Epidermal melanocyte (primary cell): ENCODE measurements at regions not wholly inside any gene's neighbourhood (a gene's known extent, or its start where the extent isn't known, plus 50 kb on each side); places are given as distances from the start of the nearest gene placed in this dataset.
"Not testable (repeated sequence)": the region's sequence is repeated elsewhere in the genome, so short reads cannot be mapped to it uniquely, and the experiment has no call there.

Experiments
- DNase-seq: peaks from one replicate; pipeline ENCODE4 v3.0.0; 2011; ENCODE audit warnings: low spot score; ENCODE audit not compliant: insufficient read length

DNA sequence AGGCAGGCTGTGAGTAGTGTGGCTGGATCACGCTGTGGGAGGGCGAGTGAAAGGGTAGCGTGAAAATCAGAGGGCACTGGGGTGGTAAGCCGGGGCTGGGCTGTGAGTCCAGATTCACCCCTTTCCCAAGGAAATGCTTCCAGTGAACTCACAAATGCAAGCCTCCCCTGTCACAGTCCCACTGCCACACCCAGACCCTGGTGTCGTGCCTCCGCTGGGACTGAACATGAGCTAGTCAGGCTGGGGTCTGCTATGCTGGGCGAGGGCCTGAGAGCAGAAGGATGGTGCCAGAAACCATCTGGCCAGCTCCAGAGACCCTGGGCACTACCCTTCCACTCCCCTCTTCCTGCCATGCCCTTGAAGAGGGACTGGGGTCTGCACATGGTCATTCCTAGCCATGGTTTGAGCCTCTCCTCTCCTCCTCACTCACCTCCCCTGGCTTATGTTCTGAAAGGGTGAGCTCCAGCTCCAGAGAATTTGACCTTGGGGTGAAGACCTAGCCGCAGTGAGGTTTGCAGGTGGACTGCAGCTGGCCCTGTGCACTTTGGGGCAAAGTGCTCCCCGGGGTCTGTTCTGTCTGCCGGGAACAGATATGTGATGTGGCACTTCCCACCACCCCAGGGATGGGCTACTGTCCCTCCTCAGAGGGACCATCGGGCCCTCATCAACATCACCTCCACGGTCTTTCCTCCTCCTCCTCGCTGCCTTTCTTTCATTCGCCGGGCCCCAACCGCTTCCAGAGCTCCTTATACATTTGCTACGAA is 365.6 kb downstream of the RPS6KC1 start:
- DNase-seq, result no peak

DNA sequence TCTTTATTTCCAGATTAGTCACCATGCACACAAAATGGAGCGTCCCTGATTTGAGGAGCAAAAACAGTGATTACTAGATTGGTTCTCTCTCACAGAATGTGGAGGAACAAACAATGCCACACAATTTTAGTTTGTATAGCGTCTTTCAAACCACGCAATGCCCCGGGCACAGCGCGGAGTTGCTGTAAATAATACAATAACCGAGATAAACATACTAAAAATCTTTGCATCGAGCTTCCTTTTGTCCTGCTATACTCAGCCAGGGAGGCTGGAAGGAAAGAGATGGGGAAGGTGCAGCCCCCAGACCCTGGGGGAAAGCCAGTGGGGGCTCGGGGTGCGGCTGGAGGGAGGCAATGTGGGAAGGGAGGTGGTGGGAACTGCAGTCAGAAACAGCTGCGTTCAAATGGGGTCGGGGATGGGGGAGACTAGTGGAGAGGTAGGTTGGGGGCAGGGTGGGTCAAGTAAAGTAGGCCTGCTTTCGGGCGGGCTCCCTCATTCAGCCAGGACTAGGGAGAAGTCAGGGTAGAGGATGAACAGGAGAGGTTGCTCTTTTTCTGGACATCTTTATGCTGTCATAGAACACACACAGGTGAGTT is 366.3 kb downstream of the RPS6KC1 start:
- DNase-seq, result no peak

DNA sequence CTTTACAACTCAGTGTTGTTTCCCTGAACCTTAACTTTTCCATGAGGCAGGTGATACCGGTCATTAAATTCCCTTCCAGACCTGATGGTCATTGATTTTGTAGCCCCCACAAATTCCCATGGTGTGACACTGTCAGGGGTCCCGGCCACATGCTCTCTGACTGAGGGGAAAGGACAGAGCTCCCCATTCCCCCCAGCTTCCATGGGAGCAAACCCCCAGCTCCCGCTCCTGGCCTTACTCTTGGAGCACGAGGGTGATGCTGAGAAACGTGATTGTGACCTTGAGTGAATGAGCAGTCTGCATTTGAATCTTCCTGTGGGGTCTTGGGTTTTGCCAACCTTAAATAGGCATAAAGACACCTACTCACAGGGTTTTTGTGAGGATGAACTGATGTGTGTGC is 366.8 kb downstream of the RPS6KC1 start:
- DNase-seq, result no peak

- no peak for DNase-seq
Measured at GRCh38 chr1:213418268-213419071, 367.4 kb downstream of the RPS6KC1 start.

DNA sequence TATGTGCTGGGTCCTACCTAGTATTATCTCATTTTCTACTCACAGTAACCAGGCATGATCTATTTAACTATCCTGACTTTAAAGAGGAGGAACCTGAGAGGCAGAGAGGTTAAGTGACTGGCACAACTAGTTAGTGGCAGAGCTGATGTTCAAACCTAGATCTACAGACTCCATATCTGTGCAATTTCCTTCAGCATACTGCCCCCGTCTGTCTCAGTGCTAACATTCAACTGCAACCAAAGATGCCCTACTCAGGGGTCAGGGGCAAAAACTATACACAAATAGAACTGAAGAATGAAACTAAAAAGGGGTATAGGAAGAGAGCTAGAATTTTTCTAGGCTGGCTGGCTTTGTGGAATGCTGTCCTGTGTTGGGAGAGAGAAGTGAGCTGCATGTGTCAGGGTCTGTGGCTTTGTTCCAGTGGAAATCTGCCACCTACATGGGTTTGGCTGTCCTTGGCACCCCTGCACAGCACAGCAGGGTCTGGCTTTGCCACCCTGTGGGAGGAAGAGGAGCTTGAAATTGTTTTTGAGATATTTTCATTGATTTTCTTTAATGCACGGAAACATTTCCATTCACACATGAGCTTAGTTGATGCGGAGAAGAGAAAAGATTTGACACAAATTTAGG is 368.5 kb downstream of the RPS6KC1 start:
- DNase-seq, result no peak

GRCh38 chr1:213421178-213421577 is 370.1 kb downstream of the RPS6KC1 start:
- not testable (repeated sequence) for DNase-seq

GRCh38 chr1:213423041-213423440 is 372.0 kb downstream of the RPS6KC1 start:
- no peak for DNase-seq

GRCh38 chr1:213423605-213424004 is 372.6 kb downstream of the RPS6KC1 start:
- DNase-seq, result peak; percentile 4

DNA sequence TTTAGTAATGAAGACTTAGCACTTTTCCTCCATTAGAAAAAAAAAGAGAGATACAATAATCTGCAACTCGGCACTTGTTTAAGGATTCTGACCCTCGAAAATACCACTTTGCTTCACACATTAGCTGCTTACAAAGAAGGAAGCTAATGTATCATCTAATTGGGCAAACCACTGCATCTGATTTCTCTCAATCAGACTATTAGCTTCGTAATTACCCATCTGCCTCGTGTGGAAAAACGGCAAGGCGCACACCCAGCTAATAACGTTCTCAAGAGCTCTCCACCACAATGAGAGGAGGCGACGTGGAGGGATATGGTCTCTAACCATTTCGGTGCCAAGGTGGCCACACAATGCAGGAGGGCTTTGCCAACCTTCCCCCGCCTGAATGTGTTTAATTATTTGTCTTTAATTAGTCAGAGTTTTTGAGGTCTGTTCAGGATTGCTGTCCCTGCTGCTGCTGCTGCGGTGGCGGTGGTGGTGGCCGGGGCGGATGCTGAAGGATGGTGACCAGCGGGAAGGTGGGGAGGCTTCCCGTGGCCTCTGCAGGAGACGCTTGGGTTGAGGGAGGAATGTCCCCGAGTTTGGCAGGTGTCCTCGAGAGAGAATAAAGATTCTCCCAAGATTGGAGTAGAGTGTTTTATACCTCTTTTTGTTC is 374.5 kb downstream of the RPS6KC1 start:
- peak; percentile 3 for DNase-seq

DNA sequence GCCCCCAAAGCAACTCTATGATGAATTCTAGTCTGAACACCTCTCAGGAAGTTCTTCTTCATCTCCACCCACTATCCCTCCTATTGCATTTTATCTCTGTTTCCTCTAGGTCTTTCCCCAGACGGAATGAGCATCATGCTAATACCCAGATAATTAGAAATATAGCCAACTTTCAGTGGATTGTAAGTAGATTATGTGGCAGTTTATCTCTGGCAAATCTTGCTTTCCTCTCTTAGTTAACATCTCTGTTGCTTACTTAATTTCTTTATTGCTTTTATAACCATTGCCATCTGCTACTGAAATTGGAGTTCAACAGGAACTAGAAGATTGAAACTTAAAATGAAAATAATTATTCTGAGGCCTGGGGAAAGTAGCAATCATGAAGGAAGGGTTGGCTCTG is 378.6 kb downstream of the RPS6KC1 start:
- no peak for DNase-seq

DNA sequence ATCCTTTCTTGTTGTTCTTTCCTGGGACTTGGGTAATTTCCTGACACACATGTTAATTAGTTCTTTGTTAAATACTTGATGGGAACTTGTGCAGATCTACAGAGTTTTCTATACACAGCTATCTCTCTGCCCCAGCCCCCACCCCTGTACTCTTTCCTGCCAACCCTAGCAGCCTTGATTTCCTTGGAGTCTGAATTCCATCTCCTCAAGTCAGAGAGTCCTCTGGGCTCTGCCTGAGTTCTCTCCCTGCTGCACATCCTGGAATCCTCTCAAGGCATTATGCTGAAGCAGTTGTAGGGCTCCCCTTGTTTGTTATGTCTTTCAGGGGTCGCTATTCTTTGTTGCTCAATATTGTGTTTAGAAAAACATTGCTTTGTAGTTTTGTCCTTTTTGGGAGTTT is 384.7 kb downstream of the RPS6KC1 start:
- DNase-seq, result no peak

DNA sequence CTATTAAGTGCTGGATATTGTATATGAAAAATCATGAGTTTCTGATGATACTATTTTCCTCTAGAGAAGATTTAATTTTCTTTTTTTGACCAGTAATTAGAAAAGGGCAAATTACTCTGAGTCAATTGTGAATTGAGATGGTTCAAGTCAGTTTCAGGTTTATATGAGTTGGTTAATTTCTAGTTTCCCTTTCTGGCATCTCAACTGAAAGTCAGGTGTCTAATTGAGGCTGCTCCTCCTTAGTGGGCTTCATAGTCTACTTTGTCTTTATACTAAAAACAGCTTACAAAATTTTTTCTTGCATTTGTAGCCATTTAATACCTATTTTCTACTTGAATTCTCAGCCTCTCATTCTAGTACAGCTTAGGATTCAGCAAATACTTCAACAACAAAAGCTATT is 387.3 kb downstream of the RPS6KC1 start:
- no peak for DNase-seq

DNA sequence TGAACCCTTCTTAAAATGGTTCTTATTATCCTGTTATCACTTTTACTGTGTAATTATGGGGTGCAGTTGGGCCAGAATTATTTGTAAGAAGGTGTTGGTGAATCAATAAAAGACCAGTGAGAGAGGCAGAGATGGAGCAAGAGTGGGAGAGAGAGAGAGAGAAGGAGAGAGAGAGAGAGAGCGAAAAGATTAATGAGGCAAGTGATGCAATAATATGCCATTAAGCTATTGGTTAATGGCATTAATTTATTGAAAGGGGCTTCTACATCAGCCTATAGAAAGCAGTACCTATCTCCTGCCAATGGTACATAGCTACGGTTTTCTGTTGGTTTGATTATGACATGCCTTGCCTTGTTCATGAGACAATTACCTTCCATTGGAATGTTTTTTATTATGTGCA is 388.7 kb downstream of the RPS6KC1 start:
- DNase-seq, result no peak

DNA sequence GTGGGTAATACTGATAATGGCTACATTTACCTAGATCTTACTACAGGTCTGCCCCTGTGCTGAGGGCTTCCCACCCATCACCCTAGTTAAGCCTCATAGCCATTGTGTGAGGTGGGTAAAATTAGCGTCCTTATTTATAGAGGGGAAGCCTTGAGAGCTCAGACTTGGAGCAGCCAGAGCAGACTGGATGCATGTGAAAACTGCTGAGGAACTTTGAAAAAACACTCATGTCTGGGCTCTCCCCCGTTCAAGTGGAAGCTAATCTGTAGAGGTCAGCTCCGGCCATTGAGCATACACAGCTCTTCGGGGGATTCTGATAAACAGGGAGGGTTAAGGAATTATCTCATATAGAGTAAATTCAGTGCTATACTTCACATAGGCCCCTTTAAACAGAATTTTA is 389.7 kb downstream of the RPS6KC1 start:
- DNase-seq, result no peak

GRCh38 chr1:213443415-213443814 is 392.4 kb downstream of the RPS6KC1 start:
- no peak for DNase-seq

DNA sequence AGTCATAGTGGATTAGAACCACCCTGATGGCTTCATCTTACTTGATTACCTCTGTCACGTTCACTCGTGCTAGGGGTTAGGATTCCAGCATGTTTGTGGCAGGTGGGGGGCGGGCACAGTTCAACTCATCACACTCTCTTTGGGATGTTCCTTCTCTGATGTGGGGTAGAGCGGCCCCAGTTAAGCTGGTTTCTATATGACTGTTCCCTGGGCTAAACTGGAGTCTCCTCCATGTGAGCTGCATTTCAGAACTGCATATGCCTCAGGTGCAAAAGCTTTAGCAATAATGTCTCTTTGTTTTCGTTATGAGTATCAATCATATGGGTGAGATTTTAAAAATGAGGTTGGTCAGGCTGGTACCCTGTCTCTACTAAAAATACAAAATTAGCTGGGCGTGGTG is 393.2 kb downstream of the RPS6KC1 start:
- no peak for DNase-seq

DNA sequence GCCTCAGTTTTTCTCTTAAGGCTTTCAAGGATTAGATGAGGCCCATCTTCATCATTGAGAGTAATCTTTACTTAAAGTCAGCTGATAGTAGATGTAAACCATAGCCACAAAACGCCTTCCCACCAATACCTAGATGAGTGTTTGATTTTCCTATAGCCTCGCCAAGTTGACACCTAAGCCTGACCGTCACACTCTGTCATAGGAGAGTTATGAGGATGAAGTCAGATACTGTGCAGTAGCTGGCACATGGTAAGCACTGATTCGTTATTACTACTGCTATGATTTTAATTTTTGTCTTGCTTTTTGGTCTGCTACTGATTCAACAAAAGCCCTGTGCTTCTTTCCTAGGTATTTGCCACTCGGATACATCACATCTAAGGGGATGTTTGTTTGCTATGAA is 395.5 kb downstream of the RPS6KC1 start:
- no peak for DNase-seq

- DNase-seq, result no peak
Measured at GRCh38 chr1:213448360-213448759, 397.3 kb downstream of the RPS6KC1 start.

- DNase-seq, result no peak
Measured at GRCh38 chr1:213448776-213449175, 397.7 kb downstream of the RPS6KC1 start.

GRCh38 chr1:213452501-213452900 is 401.5 kb downstream of the RPS6KC1 start:
- DNase-seq, result no peak

DNA sequence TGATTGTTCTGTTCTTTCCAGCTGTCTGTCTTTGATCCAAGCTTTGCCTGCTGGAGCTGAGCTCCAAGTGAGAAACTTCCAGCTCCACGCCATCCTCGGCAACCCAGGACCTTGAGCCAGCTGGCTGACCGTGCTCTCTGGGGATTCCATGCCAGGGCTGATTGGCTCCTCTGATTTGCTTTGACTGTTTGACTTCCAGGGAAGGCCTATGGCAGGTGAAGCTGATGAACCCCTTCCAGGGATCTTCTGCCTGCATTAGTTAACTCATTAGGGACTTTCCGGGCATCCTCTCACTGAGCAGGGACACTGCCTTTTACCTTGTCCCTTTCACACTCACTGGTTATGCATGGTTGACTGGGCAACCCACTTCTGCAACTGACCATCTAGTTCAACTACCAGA is 406.1 kb downstream of the RPS6KC1 start:
- DNase-seq, result no peak
